ENCODE measurements at regions not wholly inside any gene's neighbourhood (a gene's known extent, or its start where the extent isn't known, plus 50 kb on each side); places are given as distances from the start of the nearest gene placed in this dataset.

- H3K4me1 Mint-ChIP-seq (ENCODE audit: low read depth, unreplicated experiment), result no peaks in the 10 kb centered on the region
- H3K36me3 Mint-ChIP-seq (ENCODE audit: low read depth, unreplicated experiment), result no peaks in the 10 kb centered on the region
Measured at GRCh38 chr9:78839252-78839651, 542.3 kb downstream of the PSAT1 start.

GRCh38 chr9:78848061-78848460 lies 551.1 kb downstream of the PSAT1 start:
- FAIRE-seq (no peak), DNase-seq (ENCODE audit: low read depth) (no peak)
- peaks cover 6% of the 10 kb centered on the region for H3K9me3 Mint-ChIP-seq (ENCODE audit: unreplicated experiment)
- no peak overlapping the region for H3K4me3 Mint-ChIP-seq (ENCODE audit: unreplicated experiment)
- no peak for TF ChIP-seq CTCF (IDR thresholded peaks at IDR 0.05; ENCODE audit: insufficient read depth, low read depth, low read length)
- no peak for TF ChIP-seq EZH2 (IDR thresholded peaks at IDR 0.05; ENCODE audit: insufficient read depth, low read length)
- no peaks in the 10 kb centered on the region for H3K27me3 Mint-ChIP-seq (ENCODE audit: low read depth, unreplicated experiment)
- Histone ChIP-seq H4K20me1 (ENCODE audit: insufficient read depth, low read length) (no peaks in the 10 kb centered on the region), H3K4me1 (ENCODE audit: insufficient read depth, low read length) (no peaks in the 10 kb centered on the region), H2AFZ (ENCODE audit: low read depth, low read length) (no peak overlapping the region), H3K9me3 (ENCODE audit: insufficient read depth, low read depth, low read length) (no peaks in the 10 kb centered on the region), H3K9ac (ENCODE audit: low read length) (no peak overlapping the region), H3K4me2 (ENCODE audit: low read length) (no peak overlapping the region), H3K4me3 (ENCODE audit: insufficient read depth, low read depth, low read length) (no peak overlapping the region), H3K79me2 (ENCODE audit: insufficient read depth, low read length) (no peaks in the 10 kb centered on the region), H3K27me3 (ENCODE audit: insufficient read depth, low read length) (no peaks in the 10 kb centered on the region), H3K36me3 (ENCODE audit: insufficient read depth, low read length) (no peaks in the 10 kb centered on the region), H3K27ac (ENCODE audit: low read depth, low read length) (no peak overlapping the region)
- H3K4me1 Mint-ChIP-seq (ENCODE audit: low read depth, unreplicated experiment), result no peaks in the 10 kb centered on the region
- no peak overlapping the region for H3K27ac Mint-ChIP-seq (ENCODE audit: unreplicated experiment)
- H3K36me3 Mint-ChIP-seq (ENCODE audit: low read depth, unreplicated experiment), result no peaks in the 10 kb centered on the region

More at GRCh38 chr9:78839252-78839651, 542.3 kb downstream of the PSAT1 start:
- Histone ChIP-seq H3K27me3 (ENCODE audit: insufficient read depth, low read length) (no peaks in the 10 kb centered on the region), H2AFZ (ENCODE audit: low read depth, low read length) (no peak overlapping the region), H3K27ac (ENCODE audit: low read depth, low read length) (no peak overlapping the region), H3K4me2 (ENCODE audit: low read length) (no peak overlapping the region), H3K79me2 (ENCODE audit: insufficient read depth, low read length) (no peaks in the 10 kb centered on the region), H3K9me3 (ENCODE audit: insufficient read depth, low read depth, low read length) (no peaks in the 10 kb centered on the region), H3K9ac (ENCODE audit: low read length) (no peak overlapping the region), H4K20me1 (ENCODE audit: insufficient read depth, low read length) (no peaks in the 10 kb centered on the region), H3K4me1 (ENCODE audit: insufficient read depth, low read length) (no peaks in the 10 kb centered on the region), H3K4me3 (ENCODE audit: insufficient read depth, low read depth, low read length) (no peak overlapping the region), H3K36me3 (ENCODE audit: insufficient read depth, low read length) (no peaks in the 10 kb centered on the region)
- DNase-seq (ENCODE audit: low read depth) (no peak), FAIRE-seq (no peak)
- Mint-ChIP-seq H3K4me3 (ENCODE audit: unreplicated experiment) (no peak overlapping the region), H3K27ac (ENCODE audit: unreplicated experiment) (no peak overlapping the region), H3K27me3 (ENCODE audit: low read depth, unreplicated experiment) (no peaks in the 10 kb centered on the region), H3K9me3 (ENCODE audit: unreplicated experiment) (peaks cover 2% of the 10 kb centered on the region)
- TF ChIP-seq CTCF (IDR thresholded peaks at IDR 0.05; ENCODE audit: insufficient read depth, low read depth, low read length) (no peak), EZH2 (IDR thresholded peaks at IDR 0.05; ENCODE audit: insufficient read depth, low read length) (no peak)

- H2AFZ ChIP-seq (ENCODE audit: low read depth, low read length), result peak overlapping the region; percentile 55
- Mint-ChIP-seq H3K9me3 (ENCODE audit: unreplicated experiment) (peaks cover 3% of the 10 kb centered on the region), H3K36me3 (ENCODE audit: low read depth, unreplicated experiment) (no peaks in the 10 kb centered on the region), H3K27me3 (ENCODE audit: low read depth, unreplicated experiment) (no peaks in the 10 kb centered on the region), H3K4me3 (ENCODE audit: unreplicated experiment) (no peak overlapping the region), H3K27ac (ENCODE audit: unreplicated experiment) (no peak overlapping the region), H3K4me1 (ENCODE audit: low read depth, unreplicated experiment) (peaks cover 5% of the 10 kb centered on the region)
- TF ChIP-seq CTCF (IDR thresholded peaks at IDR 0.05; ENCODE audit: insufficient read depth, low read depth, low read length) (no peak), EZH2 (IDR thresholded peaks at IDR 0.05; ENCODE audit: insufficient read depth, low read length) (no peak)
- peak; percentile 13 for FAIRE-seq
- peak overlapping the region; percentile 38 for H3K27ac ChIP-seq (ENCODE audit: low read depth, low read length)
- no peaks in the 10 kb centered on the region for H3K36me3 ChIP-seq (ENCODE audit: insufficient read depth, low read length)
- DNase-seq (ENCODE audit: low read depth), result peak; percentile 80
- H3K27me3 ChIP-seq (ENCODE audit: insufficient read depth, low read length), result no peaks in the 10 kb centered on the region
- no peak overlapping the region for H3K4me3 ChIP-seq (ENCODE audit: insufficient read depth, low read depth, low read length)
- H3K4me1 ChIP-seq (ENCODE audit: insufficient read depth, low read length), result peaks cover 14% of the 10 kb centered on the region
- H4K20me1 ChIP-seq (ENCODE audit: insufficient read depth, low read length), result no peaks in the 10 kb centered on the region
- no peaks in the 10 kb centered on the region for H3K79me2 ChIP-seq (ENCODE audit: insufficient read depth, low read length)
- H3K9me3 ChIP-seq (ENCODE audit: insufficient read depth, low read depth, low read length), result no peaks in the 10 kb centered on the region
- H3K9ac ChIP-seq (ENCODE audit: low read length), result no peak overlapping the region
- H3K4me2 ChIP-seq (ENCODE audit: low read length), result peak overlapping the region; percentile 28
Measured at GRCh38 chr9:78856144-78856543, 559.2 kb downstream of the PSAT1 start.

Data from astrocyte (in vitro differentiated cells and primary cell).